Fibroblast of mammary gland (primary cell): ENCODE measurements at regions not wholly inside any gene's neighbourhood (a gene's known extent, or its start where the extent isn't known, plus 50 kb on each side); places are given as distances from the start of the nearest gene placed in this dataset.

Source experiments
- DNase-seq: peaks from one replicate; pipeline ENCODE4 v3.0.0-alpha.2; 2010; ENCODE audit warnings: low read depth
- H3K4me3 ChIP-seq: 2 replicates; pipeline ENCODE4 v1.5.1; 2011; ENCODE audit warnings: low read depth, mild to moderate bottlenecking, low read length, moderate library complexity; ENCODE audit not compliant: control insufficient read depth
- TF ChIP-seq, protein P1 (sequence below): conservative IDR thresholded peaks from 2 replicates; pipeline ENCODE4 v1.5.1; 2011; ENCODE audit warnings: low read depth, low read length, inconsistent platforms; ENCODE audit not compliant: control insufficient read depth, insufficient read depth

DNA sequence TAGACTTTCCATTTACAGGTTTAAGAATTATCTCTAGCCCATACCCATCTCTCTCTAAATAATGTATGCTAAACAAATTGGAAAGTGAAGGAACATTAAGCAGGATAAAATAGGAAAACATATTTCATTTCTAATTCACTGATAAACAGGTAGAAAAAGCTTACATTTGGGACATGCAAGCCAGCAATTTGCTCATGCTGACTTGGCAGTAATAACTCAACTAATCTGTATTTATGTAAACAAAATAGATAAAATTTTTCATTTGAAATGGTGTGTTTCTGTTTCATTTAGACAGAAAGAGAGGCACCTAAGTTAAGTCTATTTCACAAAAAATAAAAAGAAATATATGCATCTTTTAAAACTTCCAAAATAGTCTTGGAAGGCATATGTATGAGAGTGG, 877.3 kb upstream of the LRRTM1 start:
- no peak overlapping the region for H3K4me3 ChIP-seq
- TF ChIP-seq, protein P1, sequence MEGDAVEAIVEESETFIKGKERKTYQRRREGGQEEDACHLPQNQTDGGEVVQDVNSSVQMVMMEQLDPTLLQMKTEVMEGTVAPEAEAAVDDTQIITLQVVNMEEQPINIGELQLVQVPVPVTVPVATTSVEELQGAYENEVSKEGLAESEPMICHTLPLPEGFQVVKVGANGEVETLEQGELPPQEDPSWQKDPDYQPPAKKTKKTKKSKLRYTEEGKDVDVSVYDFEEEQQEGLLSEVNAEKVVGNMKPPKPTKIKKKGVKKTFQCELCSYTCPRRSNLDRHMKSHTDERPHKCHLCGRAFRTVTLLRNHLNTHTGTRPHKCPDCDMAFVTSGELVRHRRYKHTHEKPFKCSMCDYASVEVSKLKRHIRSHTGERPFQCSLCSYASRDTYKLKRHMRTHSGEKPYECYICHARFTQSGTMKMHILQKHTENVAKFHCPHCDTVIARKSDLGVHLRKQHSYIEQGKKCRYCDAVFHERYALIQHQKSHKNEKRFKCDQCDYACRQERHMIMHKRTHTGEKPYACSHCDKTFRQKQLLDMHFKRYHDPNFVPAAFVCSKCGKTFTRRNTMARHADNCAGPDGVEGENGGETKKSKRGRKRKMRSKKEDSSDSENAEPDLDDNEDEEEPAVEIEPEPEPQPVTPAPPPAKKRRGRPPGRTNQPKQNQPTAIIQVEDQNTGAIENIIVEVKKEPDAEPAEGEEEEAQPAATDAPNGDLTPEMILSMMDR: no peak
- DNase-seq: no peak

DNA sequence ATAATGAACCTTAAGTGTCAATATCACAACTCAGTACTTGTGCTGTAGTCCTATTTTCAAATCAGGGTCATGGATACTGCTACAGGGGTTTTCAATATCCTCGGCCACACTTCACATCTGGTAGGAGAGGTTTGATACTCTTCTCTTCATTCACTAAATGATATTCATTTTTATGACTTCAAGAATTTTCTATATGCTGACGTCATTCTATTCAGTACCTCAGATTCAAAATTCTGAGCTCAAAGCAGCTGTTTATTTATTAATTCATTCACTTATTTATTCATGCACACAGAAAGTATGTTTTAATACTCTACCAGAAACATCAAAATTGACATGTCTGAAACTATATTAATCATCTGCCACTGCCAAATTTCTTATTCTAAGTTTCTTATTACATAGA, 866.9 kb upstream of the LRRTM1 start:
- no peak overlapping the region for H3K4me3 ChIP-seq

DNA sequence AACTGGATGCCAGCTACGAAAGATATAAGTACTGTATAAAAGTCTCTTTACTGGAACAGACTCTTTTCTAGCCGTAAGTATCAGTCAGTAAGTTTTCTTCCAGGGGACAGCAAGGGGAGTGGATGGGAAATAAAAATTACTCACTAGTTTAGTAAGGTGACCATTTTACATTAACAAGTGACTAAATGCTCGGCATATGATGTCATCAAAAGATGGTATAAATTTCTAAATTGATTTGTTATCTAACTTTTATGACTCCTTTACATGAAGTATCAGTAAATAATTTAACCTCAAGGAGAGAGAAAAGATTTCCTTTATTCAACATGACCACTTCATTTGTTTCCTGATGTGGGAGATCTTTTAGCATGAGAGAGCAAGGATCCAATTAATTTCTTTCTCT, 859.0 kb upstream of the LRRTM1 start:
- no peak overlapping the region for H3K4me3 ChIP-seq
- TF ChIP-seq, protein P1: no peak
- no peak for DNase-seq

More for the DNA sequence above, 866.9 kb upstream of the LRRTM1 start:
- DNase-seq: no peak
- TF ChIP-seq, protein P1: no peak

DNA sequence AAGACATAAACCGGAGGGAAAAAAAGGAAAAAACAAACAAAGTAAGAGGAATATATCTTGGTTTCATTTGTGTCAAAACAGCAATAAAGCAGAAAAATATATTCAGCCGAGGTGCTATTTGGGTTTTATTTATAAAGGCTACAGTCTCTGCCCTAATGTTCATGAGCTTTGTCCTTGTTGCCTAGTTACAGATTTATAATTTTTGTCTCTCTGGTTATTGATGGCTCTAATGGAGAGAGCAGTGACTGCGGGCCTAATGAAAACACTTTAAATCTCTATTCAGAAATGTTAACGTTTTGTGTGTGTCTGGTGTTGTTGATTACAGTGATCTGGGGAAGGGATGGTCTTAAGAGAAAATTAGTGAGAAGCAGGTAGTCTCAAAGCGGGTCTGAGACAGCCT, 854.0 kb upstream of the LRRTM1 start:
- DNase-seq: no peak
- TF ChIP-seq, protein P1: no peak
- H3K4me3 ChIP-seq: no peak overlapping the region

DNA sequence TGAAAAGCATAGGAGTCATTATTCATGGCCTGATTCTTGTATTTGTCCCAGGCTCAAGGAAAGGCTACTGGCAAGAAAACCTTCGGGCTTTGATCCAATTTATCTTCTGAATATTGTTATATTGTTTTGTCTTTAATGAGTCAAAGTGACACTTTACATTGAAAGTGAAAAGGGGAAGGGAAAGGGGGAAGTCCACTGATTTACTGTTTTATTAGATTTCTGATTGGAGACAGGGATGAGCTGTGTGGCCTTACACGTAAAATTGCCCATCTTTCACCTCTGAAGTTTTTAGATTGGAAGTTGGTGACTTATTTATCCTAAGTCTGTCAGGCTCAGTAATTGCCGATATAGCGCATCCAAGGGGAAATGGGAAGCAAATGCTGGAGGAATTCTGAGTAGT, 843.8 kb upstream of the LRRTM1 start:
- TF ChIP-seq, protein P1: no peak
- no peak overlapping the region for H3K4me3 ChIP-seq
- DNase-seq: no peak

DNA sequence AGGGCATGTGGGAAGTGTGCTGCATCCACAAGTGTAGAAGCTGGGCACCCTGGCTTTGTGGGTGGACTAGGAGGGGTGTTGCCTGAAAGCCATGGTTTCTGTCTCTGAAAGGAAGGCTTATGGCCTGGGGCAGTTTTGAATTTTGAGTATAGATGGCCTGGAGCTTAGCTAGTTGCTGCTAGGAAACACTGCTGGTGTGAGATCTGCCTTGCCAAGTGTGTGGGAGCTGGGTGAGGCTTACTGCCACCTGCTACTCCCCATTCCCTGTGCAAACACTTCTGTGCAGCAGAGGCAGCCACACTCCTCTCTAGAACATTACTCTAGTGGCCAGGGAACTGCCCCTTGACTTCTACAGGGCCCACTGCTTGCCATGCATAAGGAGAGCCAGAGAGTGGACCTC, 831.7 kb upstream of the LRRTM1 start:
- DNase-seq: no peak
- TF ChIP-seq, protein P1: no peak
- no peak overlapping the region for H3K4me3 ChIP-seq

DNA sequence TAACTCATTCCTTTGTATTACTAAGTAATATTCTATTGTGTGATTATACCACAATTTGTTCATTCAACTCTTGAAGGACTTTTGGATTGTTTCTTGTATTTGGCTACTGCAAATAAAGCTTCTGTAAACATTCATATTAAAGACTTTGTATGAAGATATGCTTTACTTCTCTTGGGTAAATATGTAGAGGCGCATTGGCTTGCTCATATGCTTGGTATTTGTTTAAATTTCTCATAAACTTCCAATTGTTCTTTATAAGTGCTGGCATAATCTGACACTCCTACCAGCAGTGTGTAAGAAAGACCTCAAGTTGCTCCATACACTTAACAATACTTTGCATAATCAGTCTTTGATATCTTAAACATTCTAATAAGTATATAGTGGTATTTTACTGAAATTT, 792.8 kb upstream of the LRRTM1 start:
- H3K4me3 ChIP-seq: no peak overlapping the region
- DNase-seq: no peak
- TF ChIP-seq, protein P1: no peak
